Transverse colon (tissue), 3 donors: ENCODE measurements at regions not wholly inside any gene's neighbourhood (a gene's known extent, or its start where the extent isn't known, plus 50 kb on each side); places are given as distances from the start of the nearest gene placed in this dataset.

Source experiments
- CTCF ChIP-seq, 5 experiments: fragments of 200-600 bp in 3 of 5; fragments of 450-650 bp in 2 of 5; sonication (generic) in 3 of 5; IDR thresholded peaks; 1 replicate in 2 of 5; 2 replicates in 3 of 5; pipeline ENCODE4 v1.5.1; 2016 to 2017; ENCODE audit warnings: antibody characterized with exemption in 5 of 5, inconsistent platforms in 3 of 5, mild to moderate bottlenecking in 2 of 5, moderate library complexity in 1 of 5
- EP300 ChIP-seq: sonication (generic); formaldehyde crosslinking; IDR thresholded peaks from one replicate; pipeline ENCODE4 v1.6.1; 2017; ENCODE audit warnings: antibody characterized with exemption, low read depth
- POLR2A ChIP-seq: fragments of 450-650 bp; IDR thresholded peaks from one replicate; pipeline ENCODE4 v1.6.1; 2016; ENCODE audit warnings: antibody characterized with exemption, mild to moderate bottlenecking, moderate library complexity

GRCh38 chr1:194968916-194969315 lies 1639.3 kb downstream of the KCNT2 start:
- TF ChIP-seq EP300 (no peak), CTCF (IDR thresholded peaks at IDR 0.05) (no peak), POLR2A (no peak)
